A673 (cell line): ENCODE measurements at regions not wholly inside any gene's neighbourhood (a gene's known extent, or its start where the extent isn't known, plus 50 kb on each side); places are given as distances from the start of the nearest gene placed in this dataset.

Experiments used
- BruUV-seq: library from RNA; stranded (reverse); fragments of 400-500 nt; replicated peaks from 2 replicates; lab custom pipeline; 2021; lab: Mats Ljungman, UMichigan
- CTCF ChIA-PET: fragments of 300-600 bp; sonication (Branson Sonifier 250); formaldehyde crosslinking; loops from one replicate; lab custom pipeline; 2022; ENCODE audit warnings: antibody characterized with exemption; lab: Charles Lee
- POLR2A ChIA-PET: fragments of 300-600 bp; sonication (Branson Sonifier 250); formaldehyde crosslinking; loops from one replicate; lab custom pipeline; 2022; ENCODE audit warnings: antibody characterized with exemption; ENCODE audit not compliant: low non-redundant PET; lab: Charles Lee
- DNase-seq: peaks from one replicate; pipeline ENCODE4 v3.0.0-alpha.2; 2015; ENCODE audit warnings: low spot score
- H3K27ac ChIP-seq: fragments of 200-600 bp; sonication (generic); 2 replicates; pipeline ENCODE4 v1.5.1; 2016; ENCODE audit warnings: mixed run types, low read depth, mild to moderate bottlenecking, mixed read lengths, antibody characterized with exemption, low read length; ENCODE audit not compliant: poor library complexity, severe bottlenecking
- H3K27me3 ChIP-seq: fragments of 200-600 bp; sonication (generic); replicated peaks from 2 replicates; pipeline ENCODE4 v1.6.1; 2017; ENCODE audit warnings: mixed run types, low read depth, mild to moderate bottlenecking, mixed read lengths, antibody characterized with exemption, low read length; ENCODE audit not compliant: insufficient read depth, poor library complexity
- H3K36me3 ChIP-seq: fragments of 200-600 bp; sonication (generic); 2 replicates; pipeline ENCODE4 v1.6.1; 2016; ENCODE audit warnings: mixed run types, mild to moderate bottlenecking, mixed read lengths, antibody characterized with exemption, low read length; ENCODE audit not compliant: insufficient read depth, poor library complexity, severe bottlenecking
- H3K4me1 ChIP-seq: fragments of 200-600 bp; sonication (generic); 2 replicates; pipeline ENCODE4 v1.6.1; 2017; ENCODE audit warnings: mixed run types, mild to moderate bottlenecking, mixed read lengths, antibody characterized with exemption, low read length; ENCODE audit not compliant: insufficient read depth, poor library complexity, severe bottlenecking
- H3K4me3 ChIP-seq: fragments of 200-600 bp; sonication (generic); 2 replicates; pipeline ENCODE4 v1.5.1; 2016; ENCODE audit warnings: low read depth, mixed run types, mild to moderate bottlenecking, mixed read lengths, low read length; ENCODE audit not compliant: poor library complexity, severe bottlenecking
- H3K9me3 ChIP-seq: fragments of 200-600 bp; sonication (generic); 2 replicates; pipeline ENCODE4 v1.6.1; 2016; ENCODE audit warnings: mixed run types, low read depth, mild to moderate bottlenecking, mixed read lengths, antibody characterized with exemption, low read length; ENCODE audit not compliant: poor library complexity, severe bottlenecking
- EZH2 ChIP-seq: fragments of 200-600 bp; sonication (generic); IDR thresholded peaks from 2 replicates; pipeline ENCODE4 v1.6.1; 2017; ENCODE audit warnings: borderline replicate concordance, low read depth, mild to moderate bottlenecking, mixed read lengths, antibody characterized with exemption, low read length; ENCODE audit not compliant: poor library complexity, severe bottlenecking
- intact Hi-C: fragments of 100-400 bp; cut with micrococcal nuclease; formaldehyde crosslinking; loops from one replicate; pipeline ENCODE4 v1.10.0; 2022; ENCODE audit not compliant: unreplicated experiment
- TF ChIP-seq, protein P1 (sequence below): fragments of 300-800, 200-600 bp; sonication (generic); conservative IDR thresholded peaks from 2 replicates; pipeline ENCODE4 v1.5.1; 2017; ENCODE audit warnings: low read depth, mild to moderate bottlenecking, antibody characterized with exemption, low read length, moderate library complexity, mixed read lengths

DNA sequence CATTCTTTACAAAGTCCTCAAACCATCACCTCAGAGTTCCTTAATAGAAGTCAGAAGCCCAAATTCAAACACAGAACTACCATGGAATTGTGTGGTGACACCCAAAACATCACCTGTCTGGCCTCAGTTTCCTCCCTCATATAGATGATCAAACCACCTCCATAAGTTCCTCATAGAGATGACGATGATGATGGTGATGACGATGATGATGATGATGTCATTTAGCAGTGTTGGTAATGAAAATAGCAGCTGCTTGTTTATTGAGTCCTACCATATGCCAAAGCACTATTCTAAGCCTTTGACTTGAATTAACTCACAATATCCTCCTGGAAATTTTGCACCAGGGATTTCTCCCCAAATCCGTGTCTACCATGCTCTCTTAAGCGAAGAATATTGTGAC, 139.9 kb downstream of the PROX1 start:
- BruUV-seq = no TSS peak
- TF ChIP-seq, protein P1, sequence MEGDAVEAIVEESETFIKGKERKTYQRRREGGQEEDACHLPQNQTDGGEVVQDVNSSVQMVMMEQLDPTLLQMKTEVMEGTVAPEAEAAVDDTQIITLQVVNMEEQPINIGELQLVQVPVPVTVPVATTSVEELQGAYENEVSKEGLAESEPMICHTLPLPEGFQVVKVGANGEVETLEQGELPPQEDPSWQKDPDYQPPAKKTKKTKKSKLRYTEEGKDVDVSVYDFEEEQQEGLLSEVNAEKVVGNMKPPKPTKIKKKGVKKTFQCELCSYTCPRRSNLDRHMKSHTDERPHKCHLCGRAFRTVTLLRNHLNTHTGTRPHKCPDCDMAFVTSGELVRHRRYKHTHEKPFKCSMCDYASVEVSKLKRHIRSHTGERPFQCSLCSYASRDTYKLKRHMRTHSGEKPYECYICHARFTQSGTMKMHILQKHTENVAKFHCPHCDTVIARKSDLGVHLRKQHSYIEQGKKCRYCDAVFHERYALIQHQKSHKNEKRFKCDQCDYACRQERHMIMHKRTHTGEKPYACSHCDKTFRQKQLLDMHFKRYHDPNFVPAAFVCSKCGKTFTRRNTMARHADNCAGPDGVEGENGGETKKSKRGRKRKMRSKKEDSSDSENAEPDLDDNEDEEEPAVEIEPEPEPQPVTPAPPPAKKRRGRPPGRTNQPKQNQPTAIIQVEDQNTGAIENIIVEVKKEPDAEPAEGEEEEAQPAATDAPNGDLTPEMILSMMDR = no peak
- CTCF ChIA-PET = no interaction called here
- POLR2A ChIA-PET = no interaction called here
- Histone ChIP-seq H3K9me3 (no peaks in the 10 kb centered on the region), H3K27ac (no peak overlapping the region), H3K4me1 (no peaks in the 10 kb centered on the region), H3K36me3 (no peaks in the 10 kb centered on the region), H3K4me3 (no peak overlapping the region), H3K27me3 (peaks cover 30% of the 10 kb centered on the region)
- intact Hi-C loops = no loop called here
- no peak for DNase-seq

DNA sequence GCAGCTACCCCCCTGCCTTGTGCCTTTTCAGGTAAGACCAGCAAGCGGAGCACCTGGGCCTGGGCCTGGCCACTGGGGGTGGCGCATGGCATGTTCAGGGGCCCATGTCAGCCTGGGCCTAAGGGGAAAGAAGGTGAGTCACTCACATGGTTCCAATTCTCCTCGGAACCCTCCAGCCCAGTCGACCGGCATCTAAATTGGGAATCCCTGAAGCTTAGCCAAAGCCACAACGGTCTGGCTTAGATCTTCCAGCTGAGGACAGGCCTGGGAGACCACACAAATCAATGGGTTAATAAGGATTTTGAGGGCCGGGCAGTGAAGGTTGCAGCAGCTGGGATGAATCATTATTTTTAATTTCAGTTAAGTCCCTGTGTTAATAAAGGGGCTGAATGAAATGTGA, 145.1 kb upstream of the SMYD2 start:
- Histone ChIP-seq H3K9me3 (no peaks in the 10 kb centered on the region), H3K4me1 (no peaks in the 10 kb centered on the region), H3K27me3 (peaks cover 13% of the 10 kb centered on the region), H3K36me3 (no peaks in the 10 kb centered on the region), H3K4me3 (no peak overlapping the region), H3K27ac (no peak overlapping the region)
- ChIA-PET CTCF (interaction anchor here (0.6 kb wide), 1 partner anchor 190 kb away, joined by 11 read pairs; no protein-coding TSS in a partner anchor), POLR2A (no interaction called here)
- TF ChIP-seq, protein P1 = no peak
- no peak for TF ChIP-seq EZH2
- no peak for DNase-seq
- no TSS peak for BruUV-seq
- intact Hi-C loops = no loop called here

DNA sequence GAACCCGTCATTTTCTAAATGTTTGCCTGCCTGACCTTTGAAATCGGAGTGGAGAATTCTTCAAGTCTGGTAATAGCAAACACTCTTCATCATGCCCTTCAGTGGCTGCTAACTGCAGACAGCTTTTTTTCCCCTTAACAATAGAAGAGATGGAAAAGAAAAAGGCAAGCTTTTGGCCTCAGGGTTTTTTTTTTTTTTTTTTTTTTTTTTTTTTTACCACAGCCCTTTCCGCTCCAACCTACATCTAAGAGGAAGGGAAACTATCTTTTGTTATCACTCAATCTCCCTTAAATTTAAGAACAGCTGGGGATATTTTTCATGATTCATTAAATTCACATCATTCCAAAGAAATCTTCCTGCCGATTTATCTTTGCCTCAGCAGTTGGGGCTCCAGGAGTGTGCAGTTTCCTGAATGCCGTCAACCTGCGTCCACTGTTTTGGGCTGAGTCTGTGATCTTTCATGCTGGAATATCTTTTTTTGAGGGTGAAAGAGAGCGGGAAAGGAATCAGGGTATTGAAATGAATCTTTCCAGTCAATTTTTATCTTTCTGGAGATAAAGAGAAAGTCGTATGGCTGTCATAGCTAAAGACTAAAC, 144.5 kb upstream of the SMYD2 start:
- ChIA-PET CTCF (interaction anchor here (0.6 kb wide), 1 partner anchor 190 kb away, joined by 11 read pairs; no protein-coding TSS in a partner anchor), POLR2A (no interaction called here)
- peaks cover 10% of the 10 kb centered on the region for H3K27me3 ChIP-seq
- no peaks in the 10 kb centered on the region for H3K36me3 ChIP-seq
- no peak overlapping the region for H3K4me3 ChIP-seq
- no peak for TF ChIP-seq EZH2
- TF ChIP-seq, protein P1 = no peak
- H3K4me1 ChIP-seq = no peaks in the 10 kb centered on the region
- no peak for DNase-seq
- H3K27ac ChIP-seq = no peak overlapping the region
- no peaks in the 10 kb centered on the region for H3K9me3 ChIP-seq
- intact Hi-C loops = no loop called here
- no TSS peak for BruUV-seq
